Peyer's patch (tissue), 4 donors: ENCODE measurements at regions not wholly inside any gene's neighbourhood (a gene's known extent, or its start where the extent isn't known, plus 50 kb on each side); places are given as distances from the start of the nearest gene placed in this dataset.

ENCODE experiments used
- POLR2A ChIP-seq, 2 donors: fragments of 450-650 bp; IDR thresholded peaks; one replicate each; pipeline ENCODE4 v1.5.1; 2017; ENCODE audit warnings: antibody characterized with exemption in 2 of 2, mild to moderate bottlenecking in 2 of 2, moderate library complexity in 2 of 2
- TF ChIP-seq, protein P1 (sequence below), 6 experiments: fragments of 450-650 bp in 4 of 6; fragments of 200-600 bp in 2 of 6; sonication (generic) in 1 of 6; IDR thresholded peaks; one replicate each; pipeline ENCODE4 v1.5.1; 2017 to 2019; ENCODE audit warnings: antibody characterized with exemption in 6 of 6, mild to moderate bottlenecking in 3 of 6, moderate library complexity in 1 of 6

DNA sequence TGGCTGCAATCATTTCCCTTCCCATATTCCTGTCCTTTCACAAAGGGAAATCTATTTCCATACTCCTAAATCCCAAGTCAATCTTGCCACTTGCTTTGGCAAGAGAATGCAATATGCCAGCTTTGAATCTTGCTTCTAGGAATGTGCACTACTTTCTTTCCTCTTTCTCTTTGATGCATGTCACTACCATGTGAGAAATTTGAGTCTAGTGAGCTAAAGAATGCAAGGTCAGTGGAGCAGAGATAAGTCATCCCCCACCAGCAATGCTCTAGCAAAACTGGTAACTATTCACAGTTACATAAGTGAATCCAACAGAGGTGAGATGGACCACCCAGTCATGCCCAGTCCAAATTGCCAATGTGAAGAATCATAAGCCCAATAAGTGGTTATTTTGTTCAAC is 910.4 kb downstream of the RAB28 start:
- TF ChIP-seq, protein P1, sequence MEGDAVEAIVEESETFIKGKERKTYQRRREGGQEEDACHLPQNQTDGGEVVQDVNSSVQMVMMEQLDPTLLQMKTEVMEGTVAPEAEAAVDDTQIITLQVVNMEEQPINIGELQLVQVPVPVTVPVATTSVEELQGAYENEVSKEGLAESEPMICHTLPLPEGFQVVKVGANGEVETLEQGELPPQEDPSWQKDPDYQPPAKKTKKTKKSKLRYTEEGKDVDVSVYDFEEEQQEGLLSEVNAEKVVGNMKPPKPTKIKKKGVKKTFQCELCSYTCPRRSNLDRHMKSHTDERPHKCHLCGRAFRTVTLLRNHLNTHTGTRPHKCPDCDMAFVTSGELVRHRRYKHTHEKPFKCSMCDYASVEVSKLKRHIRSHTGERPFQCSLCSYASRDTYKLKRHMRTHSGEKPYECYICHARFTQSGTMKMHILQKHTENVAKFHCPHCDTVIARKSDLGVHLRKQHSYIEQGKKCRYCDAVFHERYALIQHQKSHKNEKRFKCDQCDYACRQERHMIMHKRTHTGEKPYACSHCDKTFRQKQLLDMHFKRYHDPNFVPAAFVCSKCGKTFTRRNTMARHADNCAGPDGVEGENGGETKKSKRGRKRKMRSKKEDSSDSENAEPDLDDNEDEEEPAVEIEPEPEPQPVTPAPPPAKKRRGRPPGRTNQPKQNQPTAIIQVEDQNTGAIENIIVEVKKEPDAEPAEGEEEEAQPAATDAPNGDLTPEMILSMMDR (IDR thresholded peaks at IDR 0.05) = no peak
- no peak for TF ChIP-seq POLR2A (IDR thresholded peaks at IDR 0.05)
